ENCODE measurements at regions not wholly inside any gene's neighbourhood (a gene's known extent, or its start where the extent isn't known, plus 50 kb on each side); places are given as distances from the start of the nearest gene placed in this dataset.

DNA sequence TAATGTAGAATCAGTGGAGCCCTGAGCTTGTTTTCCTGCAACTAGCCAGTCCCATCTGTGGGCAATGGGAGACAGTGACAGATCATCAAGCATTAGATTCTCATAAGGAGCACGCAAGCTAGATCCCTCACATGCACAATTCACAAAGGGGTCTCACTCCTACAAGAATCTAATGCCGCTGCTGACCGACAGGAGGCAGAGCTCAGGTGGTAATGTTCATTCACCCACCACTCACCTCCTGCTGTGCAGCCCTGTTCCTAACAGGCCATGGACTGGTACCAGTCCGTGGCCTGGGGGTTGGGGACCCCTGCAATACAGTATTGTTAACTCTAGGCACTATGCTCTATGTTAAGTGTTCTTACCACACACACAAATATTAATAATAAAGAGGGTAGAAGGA, 362.8 kb downstream of the RBM26 start:
- TF ChIP-seq POLR2A (IDR thresholded peaks at IDR 0.05) = no peak
- TF ChIP-seq, protein P1, sequence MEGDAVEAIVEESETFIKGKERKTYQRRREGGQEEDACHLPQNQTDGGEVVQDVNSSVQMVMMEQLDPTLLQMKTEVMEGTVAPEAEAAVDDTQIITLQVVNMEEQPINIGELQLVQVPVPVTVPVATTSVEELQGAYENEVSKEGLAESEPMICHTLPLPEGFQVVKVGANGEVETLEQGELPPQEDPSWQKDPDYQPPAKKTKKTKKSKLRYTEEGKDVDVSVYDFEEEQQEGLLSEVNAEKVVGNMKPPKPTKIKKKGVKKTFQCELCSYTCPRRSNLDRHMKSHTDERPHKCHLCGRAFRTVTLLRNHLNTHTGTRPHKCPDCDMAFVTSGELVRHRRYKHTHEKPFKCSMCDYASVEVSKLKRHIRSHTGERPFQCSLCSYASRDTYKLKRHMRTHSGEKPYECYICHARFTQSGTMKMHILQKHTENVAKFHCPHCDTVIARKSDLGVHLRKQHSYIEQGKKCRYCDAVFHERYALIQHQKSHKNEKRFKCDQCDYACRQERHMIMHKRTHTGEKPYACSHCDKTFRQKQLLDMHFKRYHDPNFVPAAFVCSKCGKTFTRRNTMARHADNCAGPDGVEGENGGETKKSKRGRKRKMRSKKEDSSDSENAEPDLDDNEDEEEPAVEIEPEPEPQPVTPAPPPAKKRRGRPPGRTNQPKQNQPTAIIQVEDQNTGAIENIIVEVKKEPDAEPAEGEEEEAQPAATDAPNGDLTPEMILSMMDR (IDR thresholded peaks at IDR 0.05) = no peak
- DNase-seq = no peak
- Histone ChIP-seq H3K27ac (no peak overlapping the region), H3K4me1 (no peaks in the 10 kb centered on the region), H3K4me3 (no peak overlapping the region), H3K27me3 (peaks cover 0 to 3% of the 10 kb centered on the region in 2 donors), H3K36me3 (no peaks in the 10 kb centered on the region), H3K9me3 (no peaks in the 10 kb centered on the region)
- intact Hi-C loops (cut with DNase I; ENCODE audit: low total_unique reads) = no loop called here

GRCh38 chr13:79037197-79037596, 368.9 kb downstream of the RBM26 start:
- Histone ChIP-seq H3K27me3 (no peaks in the 10 kb centered on the region), H3K36me3 (no peaks in the 10 kb centered on the region), H3K9me3 (no peaks in the 10 kb centered on the region), H3K4me1 (no peaks in the 10 kb centered on the region), H3K4me3 (no peak overlapping the region), H3K27ac (no peak overlapping the region)
- intact Hi-C loops (cut with DNase I; ENCODE audit: low total_unique reads) = no loop called here
- no peak for TF ChIP-seq POLR2A (IDR thresholded peaks at IDR 0.05)
- TF ChIP-seq, protein P1 (IDR thresholded peaks at IDR 0.05) = no peak
- no peak for DNase-seq

DNA sequence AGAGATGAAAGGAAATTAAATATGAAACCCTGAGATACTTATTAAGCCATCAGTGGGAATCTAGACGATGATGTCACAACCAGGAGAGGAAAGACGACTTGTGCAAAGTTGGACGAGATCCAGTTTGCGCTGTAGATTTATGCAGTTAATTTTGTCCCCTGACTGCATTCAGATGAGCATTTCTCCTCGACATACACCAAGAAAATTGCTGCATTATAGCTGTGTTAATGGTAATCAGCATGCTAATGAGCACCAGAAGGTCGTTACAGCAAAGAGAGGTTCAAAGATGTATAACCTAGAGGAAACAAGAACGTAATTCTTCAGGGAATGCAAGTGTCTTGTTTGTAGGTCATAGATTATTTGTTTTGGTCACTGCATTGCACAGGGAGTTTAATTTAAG, 371.7 kb downstream of the RBM26 start:
- H3K27me3 ChIP-seq = no peaks in the 10 kb centered on the region
- no peak overlapping the region for H3K27ac ChIP-seq
- H3K4me3 ChIP-seq = no peak overlapping the region
- no peaks in the 10 kb centered on the region for H3K36me3 ChIP-seq
- no peaks in the 10 kb centered on the region for H3K9me3 ChIP-seq
- DNase-seq = no peak
- intact Hi-C loops (cut with DNase I; ENCODE audit: low total_unique reads) = no loop called here
- no peaks in the 10 kb centered on the region for H3K4me1 ChIP-seq
- TF ChIP-seq, protein P1 (IDR thresholded peaks at IDR 0.05) = no peak
- no peak for TF ChIP-seq POLR2A (IDR thresholded peaks at IDR 0.05)

- no peak overlapping the region for H3K4me3 ChIP-seq
- H3K36me3 ChIP-seq = no peaks in the 10 kb centered on the region
- no peak overlapping the region for H3K27ac ChIP-seq
- no peaks in the 10 kb centered on the region for H3K4me1 ChIP-seq
- no peaks in the 10 kb centered on the region for H3K27me3 ChIP-seq
- intact Hi-C loops (cut with DNase I; ENCODE audit: low total_unique reads) = no loop called here
- no peaks in the 10 kb centered on the region for H3K9me3 ChIP-seq
- no peak for DNase-seq
- TF ChIP-seq POLR2A (IDR thresholded peaks at IDR 0.05) = no peak
- TF ChIP-seq, protein P1 (IDR thresholded peaks at IDR 0.05) = no peak
Measured at GRCh38 chr13:79030513-79030912, 371.6 kb upstream of the OBI1 start.

- no peak overlapping the region for H3K27ac ChIP-seq
- no peak for TF ChIP-seq POLR2A (IDR thresholded peaks at IDR 0.05)
- TF ChIP-seq, protein P1 (IDR thresholded peaks at IDR 0.05) = no peak
- intact Hi-C loops (cut with DNase I; ENCODE audit: low total_unique reads) = no loop called here
- H3K36me3 ChIP-seq = no peaks in the 10 kb centered on the region
- DNase-seq = no peak
- no peaks in the 10 kb centered on the region for H3K4me1 ChIP-seq
- H3K9me3 ChIP-seq = no peaks in the 10 kb centered on the region
- H3K27me3 ChIP-seq = no peaks in the 10 kb centered on the region
- no peak overlapping the region for H3K4me3 ChIP-seq
Measured at GRCh38 chr13:79018166-79018565, 359.2 kb upstream of the OBI1 start.
